ENCODE measurements at regions not wholly inside any gene's neighbourhood (a gene's known extent, or its start where the extent isn't known, plus 50 kb on each side); places are given as distances from the start of the nearest gene placed in this dataset.

DNA sequence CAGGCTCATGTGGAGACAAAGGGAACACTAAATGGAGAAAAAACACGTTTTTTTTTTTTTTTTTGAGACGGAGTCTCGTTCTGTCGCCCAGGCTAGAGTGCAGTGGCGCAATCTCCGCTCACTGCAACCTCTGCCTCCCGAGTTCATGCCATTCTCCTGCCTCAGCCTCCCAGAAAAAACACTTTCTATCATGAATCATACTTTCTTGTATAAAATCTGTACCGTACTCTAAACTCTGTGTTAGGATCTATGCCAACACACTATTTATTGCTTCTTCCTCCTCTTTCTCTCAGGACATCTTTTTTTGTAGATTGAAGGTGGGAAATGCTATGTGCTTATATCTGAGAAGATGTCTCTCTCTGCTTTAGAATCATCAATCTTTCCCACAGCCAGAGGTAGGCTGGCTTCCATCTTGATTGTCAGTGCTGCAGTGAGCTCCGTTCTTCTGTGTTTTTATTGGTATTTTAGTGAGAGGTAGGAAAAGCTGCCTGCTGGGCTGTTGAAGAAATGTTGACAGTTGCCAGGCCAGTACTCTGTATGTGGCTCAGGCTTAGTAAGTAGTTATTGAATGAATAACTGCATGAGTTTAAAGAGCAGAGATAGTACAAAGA is 101.1 kb downstream of the GPR85 start:
- no peak for TF ChIP-seq POLR2A (IDR thresholded peaks at IDR 0.05)
- TF ChIP-seq, protein P1, sequence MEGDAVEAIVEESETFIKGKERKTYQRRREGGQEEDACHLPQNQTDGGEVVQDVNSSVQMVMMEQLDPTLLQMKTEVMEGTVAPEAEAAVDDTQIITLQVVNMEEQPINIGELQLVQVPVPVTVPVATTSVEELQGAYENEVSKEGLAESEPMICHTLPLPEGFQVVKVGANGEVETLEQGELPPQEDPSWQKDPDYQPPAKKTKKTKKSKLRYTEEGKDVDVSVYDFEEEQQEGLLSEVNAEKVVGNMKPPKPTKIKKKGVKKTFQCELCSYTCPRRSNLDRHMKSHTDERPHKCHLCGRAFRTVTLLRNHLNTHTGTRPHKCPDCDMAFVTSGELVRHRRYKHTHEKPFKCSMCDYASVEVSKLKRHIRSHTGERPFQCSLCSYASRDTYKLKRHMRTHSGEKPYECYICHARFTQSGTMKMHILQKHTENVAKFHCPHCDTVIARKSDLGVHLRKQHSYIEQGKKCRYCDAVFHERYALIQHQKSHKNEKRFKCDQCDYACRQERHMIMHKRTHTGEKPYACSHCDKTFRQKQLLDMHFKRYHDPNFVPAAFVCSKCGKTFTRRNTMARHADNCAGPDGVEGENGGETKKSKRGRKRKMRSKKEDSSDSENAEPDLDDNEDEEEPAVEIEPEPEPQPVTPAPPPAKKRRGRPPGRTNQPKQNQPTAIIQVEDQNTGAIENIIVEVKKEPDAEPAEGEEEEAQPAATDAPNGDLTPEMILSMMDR (IDR thresholded peaks at IDR 0.05) = no peak

Measured in esophagus squamous epithelium (tissue), 4 donors.